NCI-H524 (cell line): ENCODE measurements at regions not wholly inside any gene's neighbourhood (a gene's known extent, or its start where the extent isn't known, plus 50 kb on each side); places are given as distances from the start of the nearest gene placed in this dataset.

ENCODE experiments used
- DNase-seq, 2 experiments: peaks; one replicate each; lab custom pipeline; 2025; lab: John Stamatoyannopoulos, UW

DNA sequence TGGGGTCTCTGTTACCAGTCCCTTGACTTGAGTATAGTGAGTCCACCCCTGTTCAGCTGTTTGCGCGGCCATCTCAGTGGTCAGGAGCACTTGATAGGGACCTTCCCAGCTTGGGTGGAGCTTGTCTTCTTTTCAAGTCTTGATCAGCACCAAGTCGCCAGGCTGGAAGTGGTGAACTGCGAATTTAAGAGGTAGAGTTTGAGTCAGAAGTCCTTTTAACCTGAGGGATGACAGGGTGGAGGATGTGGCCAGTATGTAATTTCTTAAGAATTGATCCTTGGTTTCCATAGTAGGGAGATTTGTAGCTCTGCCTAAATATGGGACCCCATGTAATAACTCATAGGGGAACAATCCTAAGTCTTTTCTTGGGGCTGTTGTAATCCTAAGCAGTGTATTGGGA is 86.3 kb upstream of the XCR1 start:
- no peak for DNase-seq

GRCh38 chr3:46112984-46113383 is 85.7 kb upstream of the XCR1 start:
- DNase-seq = no peak

DNA sequence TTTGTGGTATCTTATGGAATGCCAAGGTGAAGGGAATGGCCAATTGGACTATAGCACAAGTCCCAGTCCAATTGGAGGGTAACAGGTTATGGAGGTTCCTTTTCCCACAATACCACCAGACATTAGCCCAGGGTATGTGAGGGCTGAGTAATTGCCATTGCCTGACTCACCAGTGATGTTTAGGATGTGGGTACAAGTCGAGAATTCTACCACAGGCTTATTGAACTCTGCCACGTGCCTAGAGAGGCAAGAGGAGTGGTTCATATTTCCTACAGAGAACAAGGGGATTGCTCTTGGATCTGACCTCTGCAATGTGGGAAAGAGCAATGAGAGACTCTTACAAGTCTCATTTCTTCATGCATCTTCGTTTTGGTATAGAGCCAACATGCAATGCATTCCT is 85.0 kb upstream of the XCR1 start:
- DNase-seq = no peak

- DNase-seq = peak in 1 of 2 experiments; percentile 9
Measured at GRCh38 chr3:46110701-46111493, 83.6 kb upstream of the XCR1 start.

DNA sequence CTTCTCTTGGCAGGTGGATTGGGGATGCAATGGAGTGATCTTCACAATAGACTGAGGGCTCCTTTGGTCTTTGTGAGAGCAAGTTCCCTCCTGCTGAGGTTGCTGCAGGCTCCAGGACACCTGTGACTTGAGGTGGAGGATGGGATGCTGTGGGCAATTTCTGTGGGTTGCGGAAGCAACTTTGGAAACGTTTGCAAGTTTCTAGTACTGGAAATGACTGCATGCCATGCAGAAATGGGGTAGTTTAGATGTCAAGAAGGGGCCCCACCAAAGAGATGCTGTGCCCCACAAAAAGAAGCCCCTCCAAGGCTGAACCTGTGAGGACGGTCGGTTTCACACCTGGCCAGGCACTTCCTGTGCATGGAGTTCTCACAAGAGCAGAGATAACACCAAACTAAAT is 80.4 kb upstream of the XCR1 start:
- DNase-seq = no peak

- no peak for DNase-seq
Measured at GRCh38 chr3:46105306-46105919, 78.1 kb upstream of the XCR1 start.

DNA sequence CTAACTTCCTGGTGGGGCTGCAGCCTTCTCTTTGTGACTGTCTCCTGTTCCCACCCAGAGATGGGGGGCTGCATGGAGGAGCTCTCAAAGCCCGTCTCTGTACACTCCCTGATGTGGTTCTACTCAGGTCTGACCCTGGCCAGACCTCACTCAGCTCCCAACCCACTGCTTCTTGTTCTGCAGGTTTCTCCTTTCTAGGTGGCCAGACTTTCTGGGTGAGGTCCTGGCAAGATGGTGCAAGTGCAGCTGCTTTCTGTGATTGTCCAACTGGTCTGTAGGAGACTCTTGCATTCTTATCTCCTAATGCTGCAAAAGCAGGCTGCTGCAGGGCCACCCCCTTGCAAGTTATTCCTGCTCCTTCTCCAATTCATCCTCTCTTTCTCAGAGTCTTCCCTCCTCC is 77.4 kb upstream of the XCR1 start:
- no peak for DNase-seq

- no peak for DNase-seq
Measured at GRCh38 chr3:46102780-46103130, 75.5 kb upstream of the XCR1 start.

- no peak for DNase-seq
Measured at GRCh38 chr3:46102059-46102779, 74.9 kb upstream of the XCR1 start.

DNA sequence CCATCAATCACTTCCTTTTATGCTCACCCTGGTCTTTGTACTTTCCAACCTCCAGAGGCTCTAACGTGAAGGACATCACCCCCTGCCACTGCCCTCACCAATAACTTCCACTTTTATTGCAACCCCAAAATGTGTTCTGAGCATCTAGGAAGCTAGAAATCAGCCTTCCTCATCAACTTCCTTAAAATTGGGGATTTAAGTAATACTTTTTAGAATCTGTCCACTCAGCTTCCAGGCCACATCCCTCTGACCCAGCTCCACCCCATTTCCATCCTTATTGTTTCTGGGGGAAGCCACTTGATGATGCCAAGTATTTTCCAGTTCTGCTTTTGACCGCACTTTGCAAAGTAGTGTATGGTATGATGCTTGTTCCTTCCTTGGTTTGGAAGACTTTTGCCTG is 73.5 kb upstream of the XCR1 start:
- DNase-seq = no peak

DNA sequence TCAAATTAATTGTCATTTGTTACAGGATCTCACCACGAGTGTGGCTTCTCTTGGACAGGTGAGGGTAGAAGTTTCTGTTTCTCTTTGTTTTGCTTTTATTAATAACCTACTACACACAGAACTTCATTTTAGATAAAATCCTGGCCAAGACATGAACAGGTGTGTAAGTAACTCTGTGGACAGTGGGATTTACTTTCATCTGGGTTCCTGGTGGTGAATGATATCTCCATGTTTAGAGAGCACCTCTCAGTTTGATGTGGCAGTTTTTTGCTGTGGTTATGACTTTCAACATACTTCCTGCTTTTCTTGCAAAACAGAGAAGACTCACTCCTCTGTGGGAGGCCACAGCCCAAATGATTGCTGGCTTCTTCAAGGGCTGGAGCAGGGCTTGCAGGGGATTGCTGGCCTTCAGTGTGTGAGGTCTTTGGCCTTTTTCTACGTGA is 71.1 kb upstream of the XCR1 start:
- no peak for DNase-seq

DNA sequence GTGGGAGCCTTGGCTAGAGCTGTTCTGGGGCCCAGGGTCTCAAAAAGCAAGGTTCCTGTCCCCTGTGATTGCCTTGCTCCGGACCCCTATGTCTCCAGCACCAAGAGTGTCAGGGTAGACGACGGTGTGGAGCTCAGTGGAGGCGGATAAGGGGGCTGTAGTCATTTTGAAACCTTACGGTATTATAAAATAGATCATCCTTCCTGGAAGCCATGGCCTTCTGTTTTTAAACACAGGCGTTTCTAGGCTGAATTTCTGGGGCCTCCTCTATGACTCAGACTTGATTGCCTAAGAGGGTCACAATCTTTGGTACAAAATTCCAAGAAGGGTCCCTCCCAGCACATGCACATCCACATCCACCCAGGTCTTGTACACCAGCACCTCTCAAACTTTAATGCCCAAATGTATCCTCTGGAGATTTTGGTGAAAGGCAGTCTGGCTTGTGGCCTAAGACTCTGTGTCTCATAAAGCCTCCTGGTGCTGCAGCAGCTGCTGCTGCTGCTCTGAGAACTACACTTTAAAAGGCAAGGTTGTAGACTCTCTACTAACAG is 70.5 kb upstream of the XCR1 start:
- no peak for DNase-seq

DNA sequence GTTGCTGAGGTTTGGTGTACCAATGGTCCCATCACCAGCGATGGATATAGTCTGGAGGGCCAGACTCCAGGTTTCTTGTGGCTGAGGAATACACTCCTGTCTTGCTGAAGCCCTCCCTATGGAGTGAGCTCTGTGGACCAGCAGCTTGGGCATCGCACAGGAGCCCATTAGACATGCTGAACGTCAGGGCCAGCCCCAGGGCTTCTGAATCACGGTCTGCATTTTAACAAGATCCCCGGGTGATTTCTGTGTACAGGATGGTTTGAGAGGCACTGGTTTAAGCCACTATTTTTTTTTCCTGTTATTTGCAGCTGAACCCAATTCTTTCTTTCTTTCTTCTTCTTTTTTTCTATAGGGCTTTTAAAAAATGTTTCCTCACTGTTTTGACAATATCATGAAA is 69.5 kb upstream of the XCR1 start:
- no peak for DNase-seq

- DNase-seq = no peak
Measured at GRCh38 chr3:46096336-46096735, 69.1 kb upstream of the XCR1 start.

DNA sequence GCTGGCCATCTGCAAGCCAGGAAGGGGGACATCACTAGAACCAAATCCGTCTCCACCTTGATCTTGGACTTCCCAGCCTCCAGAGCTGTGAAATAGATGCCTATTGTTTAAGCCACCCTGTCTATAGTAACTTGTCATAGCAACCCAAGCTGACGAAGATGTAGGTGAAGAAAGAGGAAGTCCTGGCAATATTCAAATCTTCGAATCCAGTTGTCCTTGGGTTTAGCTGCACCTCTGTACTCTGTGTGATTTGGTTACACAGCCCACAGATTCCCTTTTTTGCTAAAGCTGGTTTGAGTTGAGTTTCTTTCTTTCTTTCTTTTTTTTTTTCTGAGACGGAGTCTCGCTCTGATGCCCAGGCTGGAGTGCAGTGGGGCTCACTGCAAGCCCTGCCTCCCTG is 68.0 kb upstream of the XCR1 start:
- DNase-seq = no peak

GRCh38 chr3:46094506-46094905 is 67.2 kb upstream of the XCR1 start:
- no peak for DNase-seq

GRCh38 chr3:46093966-46094365 is 66.7 kb upstream of the XCR1 start:
- no peak for DNase-seq

DNA sequence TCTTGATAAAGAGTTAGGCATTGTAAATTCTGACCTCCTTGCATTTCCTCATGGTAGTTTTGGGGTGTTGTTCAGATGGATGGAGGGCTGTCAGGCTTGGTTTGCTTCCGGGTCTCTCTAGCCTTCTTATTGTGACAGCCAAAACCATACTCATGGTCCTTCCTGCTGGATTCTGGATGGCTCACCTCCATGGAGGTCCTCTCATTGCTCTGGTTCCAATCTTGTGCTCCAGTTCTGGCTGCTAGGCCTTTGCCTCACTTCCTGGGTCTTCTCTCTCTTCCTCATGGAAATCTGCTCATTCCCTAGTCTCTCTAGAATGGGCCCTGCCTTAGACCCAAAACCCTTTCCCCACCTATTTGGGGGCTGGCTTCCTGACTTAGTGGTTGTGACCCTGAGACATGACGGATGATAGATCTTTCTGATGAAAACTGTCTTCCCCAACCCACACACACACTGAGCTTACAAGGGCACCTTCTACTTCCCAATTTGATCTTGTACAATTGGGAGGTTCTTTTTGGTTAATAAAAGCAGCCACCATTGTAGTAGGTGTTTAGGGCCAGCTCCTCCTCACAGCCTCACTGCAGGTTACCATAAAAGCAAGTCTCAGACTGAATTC is 66.2 kb upstream of the XCR1 start:
- DNase-seq = no peak

GRCh38 chr3:46092702-46093080 is 65.4 kb upstream of the XCR1 start:
- no peak for DNase-seq

GRCh38 chr3:46091741-46092701 is 64.7 kb upstream of the XCR1 start:
- no peak for DNase-seq

GRCh38 chr3:46091046-46091445 is 63.8 kb upstream of the XCR1 start:
- DNase-seq = no peak
